ENCODE measurements at regions not wholly inside any gene's neighbourhood (a gene's known extent, or its start where the extent isn't known, plus 50 kb on each side); places are given as distances from the start of the nearest gene placed in this dataset.
"Not testable (repeated sequence)": the region's sequence is repeated elsewhere in the genome, so short reads cannot be mapped to it uniquely, and the experiment has no call there.

DNA sequence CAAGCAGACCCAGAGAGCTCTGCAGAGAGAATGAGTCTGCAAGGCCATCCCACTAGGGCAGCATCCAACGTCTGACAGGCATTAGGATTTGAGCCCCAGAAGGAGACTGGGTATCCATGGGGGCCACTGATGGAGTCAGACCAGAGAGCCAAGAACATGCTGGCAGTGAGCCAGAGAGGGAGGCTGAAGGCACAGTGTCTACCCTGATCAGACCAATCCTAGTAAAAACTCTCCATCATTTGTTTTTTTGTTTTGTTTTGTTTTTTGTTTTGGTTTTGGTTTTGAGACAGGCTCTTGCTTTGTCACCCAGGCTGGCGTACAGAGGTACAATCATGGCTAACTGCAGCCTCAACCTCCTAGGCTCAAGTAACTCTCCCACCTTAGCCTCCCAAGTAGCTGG is 133.1 kb upstream of the LYZL2 start:
- peak; percentile 17 for DNase-seq

DNA sequence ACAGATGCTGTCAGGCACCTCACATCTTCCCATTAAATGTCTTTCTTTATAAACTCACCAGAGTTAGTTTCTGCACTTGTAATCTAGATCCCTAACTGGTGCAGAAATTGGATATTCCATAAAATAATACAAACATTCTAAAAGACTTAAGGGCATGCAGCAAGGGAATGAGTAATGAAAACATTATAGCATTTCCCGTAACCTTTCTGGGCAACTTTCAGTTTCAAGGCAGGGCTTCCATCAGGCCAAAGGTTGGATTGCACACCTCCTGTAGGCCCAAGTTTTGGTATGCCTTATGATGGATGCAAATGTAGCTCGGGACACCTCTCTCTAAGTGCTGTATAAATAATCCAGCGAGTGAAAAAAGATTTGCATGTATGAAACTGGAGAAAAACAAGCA is 129.9 kb upstream of the LYZL2 start:
- DNase-seq = no peak

DNA sequence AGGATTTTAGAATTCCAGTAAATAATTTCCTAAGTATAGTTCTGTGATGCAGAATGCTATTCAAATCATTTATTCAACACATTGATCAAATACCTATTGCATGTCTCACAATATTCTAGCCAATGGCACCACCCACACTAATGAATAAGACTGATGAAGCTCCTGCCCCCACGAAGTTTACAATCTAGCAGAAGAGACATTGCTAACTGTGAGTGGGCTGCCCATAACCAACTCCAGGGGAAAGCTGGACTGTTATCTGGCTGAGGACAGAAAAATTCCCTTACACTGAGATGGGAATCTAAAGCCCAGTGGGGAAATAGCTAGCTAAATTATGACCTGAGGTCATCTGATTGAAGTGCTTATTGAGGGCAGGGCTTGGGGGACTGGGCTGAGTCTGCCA is 128.8 kb upstream of the LYZL2 start:
- DNase-seq = no peak

DNA sequence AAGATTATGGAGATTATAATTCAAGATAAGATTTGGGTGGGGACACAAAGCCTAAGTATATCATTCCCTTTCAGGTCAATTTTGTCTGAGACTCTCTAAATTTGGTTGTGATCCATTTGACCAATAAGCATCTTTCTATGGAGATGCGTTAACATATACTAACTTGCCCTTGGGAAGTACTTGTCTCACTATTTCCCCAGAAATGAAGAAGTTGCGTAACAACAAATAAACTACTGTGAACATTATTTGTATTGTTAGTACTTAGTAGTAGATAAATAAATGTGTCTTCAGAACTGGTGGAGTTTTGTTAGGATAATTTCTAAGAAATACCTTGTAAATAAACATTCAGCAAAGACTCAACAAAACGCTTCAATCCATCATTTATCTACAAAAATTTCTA is 127.3 kb upstream of the LYZL2 start:
- no peak for DNase-seq

DNA sequence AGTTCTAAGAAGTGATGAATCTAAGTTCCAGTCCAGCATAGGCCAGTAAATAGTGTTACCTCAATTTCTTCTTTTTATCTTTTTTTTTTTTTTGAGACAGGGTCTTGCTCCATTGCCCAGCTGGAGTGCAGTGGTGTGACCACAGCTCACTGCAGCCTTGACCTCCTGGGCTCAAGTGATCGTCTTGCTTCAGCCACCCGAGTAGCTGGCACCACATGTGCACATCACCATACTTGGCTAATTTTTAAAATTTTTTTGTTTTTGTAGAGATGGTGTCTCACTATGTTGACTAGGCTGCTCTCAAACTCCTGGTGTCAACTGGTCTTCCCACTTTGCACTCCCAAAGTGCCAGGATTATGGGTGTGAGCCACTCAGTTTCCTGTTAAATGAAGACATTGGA is 126.6 kb upstream of the LYZL2 start:
- DNase-seq = no peak

DNA sequence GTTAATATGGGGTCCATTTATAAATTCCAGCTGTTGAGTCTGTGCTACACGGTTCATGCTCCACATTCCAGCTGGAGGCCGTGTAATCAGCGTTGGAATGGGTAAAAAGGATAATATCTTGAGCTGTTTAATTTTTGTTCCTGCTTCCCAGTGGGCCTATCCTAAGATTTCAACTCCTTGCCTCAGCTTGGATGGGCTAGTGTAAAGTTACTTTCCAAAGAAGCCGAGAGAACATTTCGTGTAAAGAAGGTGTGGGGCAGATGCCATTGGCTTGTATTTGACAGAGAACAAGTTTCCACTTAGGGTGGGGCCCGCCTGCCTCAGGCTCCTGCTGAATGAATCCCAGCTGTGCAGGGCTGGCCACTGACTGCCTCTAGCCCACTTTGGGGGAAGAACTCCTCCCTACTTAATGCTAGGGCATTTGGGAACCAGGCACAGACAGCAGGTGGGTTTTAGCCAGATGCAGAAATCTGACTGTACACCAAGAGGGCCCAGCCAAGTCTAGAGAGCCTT is 125.9 kb upstream of the LYZL2 start:
- no peak for DNase-seq

DNA sequence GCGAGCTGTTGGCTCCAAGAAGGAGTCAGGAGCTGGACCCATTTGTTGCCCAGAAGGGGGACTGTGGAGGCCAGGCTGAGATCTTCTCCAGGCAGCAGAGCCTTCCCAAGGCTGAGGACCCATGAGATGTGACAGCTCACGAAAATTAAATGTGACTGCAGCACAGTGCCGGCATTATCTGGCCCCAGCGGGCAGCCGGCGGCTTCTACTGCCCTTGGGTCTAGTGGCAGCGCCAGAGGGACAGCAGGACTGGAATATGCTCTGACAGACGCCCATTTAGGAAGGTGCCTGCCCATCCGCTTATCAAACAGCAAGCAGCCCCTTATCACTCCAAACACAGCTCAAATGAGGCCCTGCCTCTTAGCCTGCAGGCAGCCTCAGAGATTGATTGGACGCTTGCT is 122.9 kb upstream of the LYZL2 start:
- DNase-seq = no peak

DNA sequence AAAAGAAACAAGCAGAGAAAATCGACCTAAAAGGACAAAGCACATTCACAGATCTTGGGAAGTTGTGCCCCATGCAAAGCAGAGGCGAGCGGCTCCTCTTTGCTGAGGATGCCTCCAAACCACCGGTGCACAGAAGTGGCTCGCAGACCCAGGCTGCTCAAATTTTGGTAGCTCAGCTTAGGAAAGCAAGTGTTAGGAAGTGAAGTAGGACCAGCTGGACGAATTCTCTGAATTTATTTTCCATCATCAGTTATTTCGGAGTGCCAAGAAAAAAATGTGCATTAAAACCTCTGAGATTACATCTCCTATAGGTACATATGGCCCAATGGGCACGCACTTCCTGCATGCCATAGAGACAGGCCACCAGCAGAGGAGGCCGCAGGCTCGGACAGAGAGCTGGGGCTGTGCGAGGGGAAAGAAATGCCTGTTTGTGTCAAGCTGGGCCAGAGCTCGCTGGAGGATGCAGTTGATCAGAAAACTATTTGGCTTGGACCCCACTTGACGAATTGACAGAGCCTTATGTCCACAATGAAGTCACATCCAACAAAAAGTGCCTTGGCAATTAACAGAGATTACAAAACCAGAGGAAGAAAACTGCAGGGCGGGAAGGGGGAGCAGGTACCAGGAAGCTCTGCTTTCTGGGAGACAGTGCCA is 122.3 kb upstream of the LYZL2 start:
- DNase-seq = peak; percentile 76

DNA sequence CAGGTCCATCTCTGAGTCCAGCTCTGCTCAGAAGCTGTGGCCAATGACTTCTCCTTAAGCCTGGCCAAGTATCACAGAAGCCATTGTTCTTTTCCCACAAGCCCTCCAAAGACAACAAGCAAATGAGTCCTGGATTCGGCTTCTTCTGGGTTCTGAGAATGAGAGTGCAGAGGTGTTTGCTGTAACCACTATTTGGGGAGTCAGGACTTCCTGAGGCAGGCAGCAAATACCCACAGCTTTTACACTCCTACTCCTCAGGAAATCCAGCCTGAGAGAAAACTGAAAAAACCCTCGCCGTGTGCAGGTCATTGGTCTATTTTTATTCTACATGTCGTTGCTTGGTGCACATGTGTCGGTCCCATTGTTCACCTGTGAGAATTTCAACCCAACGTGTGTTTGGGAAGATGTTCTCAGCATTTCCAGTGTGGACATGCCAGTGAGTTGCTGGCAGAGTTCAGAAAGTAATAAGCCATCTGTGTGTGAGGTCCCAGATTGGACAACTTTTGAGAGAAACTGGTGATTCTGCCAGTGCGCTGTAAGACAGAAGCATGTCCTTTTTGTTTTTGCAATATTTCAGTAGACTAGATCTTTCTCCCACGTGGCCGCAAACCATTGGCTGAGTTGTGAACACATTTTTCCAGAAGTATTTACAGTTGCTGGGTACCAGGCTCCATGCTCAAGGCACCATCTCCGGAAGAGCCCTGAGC is 121.6 kb upstream of the LYZL2 start:
- no peak for DNase-seq

DNA sequence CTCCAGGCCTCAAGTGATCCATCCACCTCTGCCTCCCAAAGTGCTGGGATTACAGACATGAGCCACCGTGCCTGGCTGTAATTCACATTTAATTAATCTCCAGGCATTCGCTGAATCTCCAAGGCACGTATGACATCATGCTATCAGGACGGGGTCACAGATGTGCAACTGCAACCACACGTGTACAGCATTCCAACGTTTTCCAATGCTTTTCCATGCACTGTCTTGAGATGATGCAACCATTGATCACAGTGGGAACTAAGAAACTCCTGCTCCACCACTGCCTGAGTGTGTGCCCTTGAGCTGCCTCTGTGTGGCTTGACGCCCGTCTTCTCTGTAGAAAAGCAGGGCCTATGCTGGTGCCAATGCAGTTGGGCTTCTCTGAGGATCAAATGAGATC is 119.8 kb upstream of the LYZL2 start:
- no peak for DNase-seq

DNA sequence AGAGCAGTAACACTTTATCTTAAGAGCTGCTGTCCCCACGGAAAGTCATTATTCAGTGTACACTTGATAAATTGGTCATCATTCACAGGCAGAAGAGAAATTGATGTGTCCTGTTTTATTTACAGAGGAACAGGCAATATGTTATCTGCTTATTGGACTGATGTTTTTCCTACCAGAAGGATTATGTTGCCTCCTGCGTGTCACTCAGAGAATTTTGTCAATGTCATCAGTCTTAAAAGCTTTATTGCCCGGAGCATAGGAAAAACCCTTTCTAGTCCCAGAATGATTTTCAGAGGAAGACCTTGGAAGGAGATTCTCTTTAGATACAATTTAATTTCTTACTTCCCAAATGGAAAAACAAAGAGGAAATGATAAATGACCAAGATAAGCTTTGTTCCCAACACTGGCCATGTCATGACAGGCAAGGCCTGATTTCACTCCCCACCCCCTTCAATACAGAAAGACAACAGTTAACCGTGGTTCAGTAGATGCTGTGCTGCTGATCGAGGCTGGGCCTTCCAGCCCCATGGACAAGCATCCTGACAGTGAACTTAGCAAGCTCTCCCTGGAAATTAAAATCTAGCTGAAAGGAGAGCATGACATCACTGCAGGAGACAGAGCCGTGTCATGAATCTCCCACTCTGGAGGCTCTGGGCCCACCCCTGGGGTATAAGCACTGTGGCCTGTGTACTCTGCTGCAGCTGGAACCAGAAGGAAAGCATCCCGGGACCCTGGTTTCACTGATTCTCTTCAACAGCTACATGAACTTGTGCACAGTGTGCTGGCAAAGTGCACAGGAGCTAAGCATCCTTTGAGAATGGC is 118.8 kb upstream of the LYZL2 start:
- no peak for DNase-seq

DNA sequence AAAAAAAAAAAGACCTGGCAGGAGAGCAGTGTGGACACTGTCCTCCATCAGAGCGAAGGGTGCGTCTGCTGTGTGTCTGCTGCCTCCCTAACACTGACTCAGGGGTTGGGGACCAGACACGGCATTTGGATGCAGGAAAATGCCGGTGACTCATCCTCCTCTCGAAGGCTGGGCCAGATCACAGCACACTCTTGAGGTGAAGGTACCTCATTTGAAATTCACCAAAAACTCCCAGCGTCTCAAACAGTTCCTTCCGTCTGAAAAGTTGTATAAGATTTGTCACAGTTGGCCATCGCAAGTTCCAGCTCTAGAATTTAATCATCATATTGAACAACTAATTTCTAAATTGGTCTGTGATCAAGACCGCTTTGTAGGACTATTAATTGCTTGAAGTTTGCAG is 118.1 kb upstream of the LYZL2 start:
- no peak for DNase-seq

DNA sequence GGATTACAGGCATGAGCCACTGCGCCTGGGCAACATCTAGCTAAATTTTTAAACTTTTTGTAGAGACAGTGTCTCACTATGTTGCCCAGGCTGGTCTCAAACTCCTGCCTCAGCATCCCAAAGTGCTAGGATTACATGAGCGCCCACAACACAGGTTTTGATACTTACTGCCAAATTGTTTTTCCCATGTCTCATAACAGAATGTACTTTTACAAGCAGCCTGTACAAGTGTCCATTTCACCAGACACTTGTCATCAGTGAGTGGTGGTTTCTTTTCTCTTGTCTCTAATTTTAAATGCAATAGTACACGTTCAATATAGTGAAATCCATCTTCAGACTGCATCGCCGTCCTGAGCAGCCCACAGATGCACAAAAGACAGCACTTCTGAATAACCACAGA is 116.4 kb upstream of the LYZL2 start:
- DNase-seq = no peak

DNA sequence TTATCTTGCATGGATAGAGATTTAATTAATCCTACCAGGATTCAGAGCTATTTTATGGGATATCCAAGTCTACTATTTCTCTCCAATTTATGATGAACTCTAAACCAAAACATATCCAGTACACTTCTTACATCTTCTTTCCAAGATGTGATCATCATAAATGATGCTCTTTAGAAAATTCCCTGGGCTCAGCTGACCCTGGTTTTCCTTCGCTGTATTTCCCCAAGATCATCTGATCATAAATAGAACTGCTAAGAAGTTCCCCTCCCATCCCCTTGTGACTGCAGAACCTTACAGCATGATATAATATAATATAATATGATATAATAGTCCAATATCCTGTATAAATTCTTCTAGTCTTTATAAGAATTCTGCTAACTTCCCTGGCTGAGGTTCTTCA is 114.6 kb upstream of the LYZL2 start:
- no peak for DNase-seq

DNA sequence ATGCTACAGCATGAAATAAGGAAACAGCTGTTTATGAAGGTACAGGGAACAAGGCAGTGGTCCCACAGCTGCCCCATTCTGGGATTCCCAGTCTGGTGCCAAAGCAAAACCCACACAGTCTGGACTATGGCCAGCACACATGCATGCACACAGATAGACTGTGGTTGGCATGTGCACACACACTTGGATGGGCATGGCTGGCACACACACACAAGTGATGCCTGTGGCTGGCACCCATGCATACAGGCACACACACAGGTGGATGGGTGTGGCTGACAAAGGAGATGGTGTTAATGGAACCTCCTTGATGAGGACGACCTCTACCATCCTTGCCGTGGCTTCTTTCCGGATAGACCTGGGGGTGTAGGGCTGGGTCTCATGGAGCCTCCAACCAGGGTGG is 114.0 kb upstream of the LYZL2 start:
- DNase-seq = no peak

DNA sequence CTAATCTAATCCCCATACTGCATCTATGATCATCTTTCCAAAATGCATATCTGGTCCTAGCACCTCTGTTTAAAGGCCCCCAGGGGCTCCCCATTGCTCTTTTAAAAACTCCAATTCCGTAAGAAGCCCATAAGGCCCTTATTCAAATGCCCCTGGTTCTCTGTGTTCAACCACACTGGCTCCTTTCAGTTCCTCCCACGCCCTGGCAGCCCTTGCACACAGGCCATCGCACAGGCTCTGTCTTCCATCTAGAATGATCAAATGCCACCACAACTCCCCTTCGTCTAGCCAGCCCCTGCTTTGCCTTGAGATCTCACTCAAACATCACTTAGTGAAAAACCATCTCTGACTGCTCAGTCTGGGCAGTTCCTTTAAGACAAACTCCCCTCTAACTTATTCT is 112.9 kb upstream of the LYZL2 start:
- DNase-seq = no peak

DNA sequence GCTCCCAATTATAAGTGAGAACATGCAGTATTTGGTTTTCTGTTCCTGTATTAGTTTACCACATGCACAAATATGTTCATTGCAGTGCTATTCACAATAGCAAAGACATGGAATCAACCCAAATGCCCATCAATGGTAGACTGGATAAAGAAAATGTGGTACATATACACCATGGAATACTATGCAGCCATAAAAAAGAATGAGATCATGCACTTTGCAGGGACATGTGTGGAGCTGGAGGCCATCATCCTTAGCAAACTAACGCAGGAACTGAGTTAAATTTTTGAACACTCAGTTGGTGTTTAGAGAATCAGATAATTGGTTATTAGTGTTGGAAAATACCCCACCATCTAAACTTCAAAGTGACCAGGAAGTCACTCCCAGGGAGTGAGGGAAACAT is 111.2 kb upstream of the LYZL2 start:
- not testable (repeated sequence) for DNase-seq

DNA sequence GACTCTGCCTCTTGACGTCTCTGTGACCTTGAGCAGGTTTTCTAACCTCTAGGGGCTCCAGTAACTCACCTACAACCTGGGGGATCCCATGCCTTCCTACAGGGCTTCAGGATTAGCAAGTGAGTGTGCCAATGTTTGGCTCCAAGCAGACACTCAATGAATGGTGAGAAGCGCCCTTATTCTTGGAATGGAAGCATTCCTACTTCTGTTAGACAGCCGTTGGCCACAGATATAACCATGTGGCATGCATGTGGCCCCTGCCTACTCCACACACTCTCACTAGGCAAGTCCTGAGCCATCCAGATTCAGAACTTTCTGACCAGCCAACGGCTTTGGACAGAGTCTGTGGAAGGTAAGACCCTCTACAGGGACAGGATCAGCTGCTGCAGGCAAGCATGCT is 108.9 kb upstream of the LYZL2 start:
- DNase-seq = no peak

DNA sequence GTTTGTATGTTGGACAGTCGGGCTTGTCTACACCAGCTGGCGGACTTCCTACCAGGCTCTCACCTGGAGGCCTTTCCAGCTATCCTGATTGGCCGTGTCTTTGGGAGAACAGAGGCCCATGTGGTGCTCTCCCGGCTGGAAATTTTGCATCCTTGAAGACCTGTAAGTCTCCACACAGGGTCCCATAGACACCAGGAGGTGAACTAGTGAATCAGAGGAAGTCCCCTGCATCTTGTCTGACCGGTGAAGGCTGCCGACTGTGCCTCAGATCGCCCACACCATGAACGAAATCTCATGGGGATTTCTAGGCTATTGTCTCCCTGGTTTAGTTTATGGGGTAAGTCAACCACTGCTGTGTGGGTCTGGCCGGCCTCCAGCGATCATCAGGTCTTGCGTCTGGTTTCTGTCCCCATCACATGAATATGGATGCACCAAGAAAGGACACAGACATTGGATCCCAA is 108.4 kb upstream of the LYZL2 start:
- DNase-seq = no peak

DNA sequence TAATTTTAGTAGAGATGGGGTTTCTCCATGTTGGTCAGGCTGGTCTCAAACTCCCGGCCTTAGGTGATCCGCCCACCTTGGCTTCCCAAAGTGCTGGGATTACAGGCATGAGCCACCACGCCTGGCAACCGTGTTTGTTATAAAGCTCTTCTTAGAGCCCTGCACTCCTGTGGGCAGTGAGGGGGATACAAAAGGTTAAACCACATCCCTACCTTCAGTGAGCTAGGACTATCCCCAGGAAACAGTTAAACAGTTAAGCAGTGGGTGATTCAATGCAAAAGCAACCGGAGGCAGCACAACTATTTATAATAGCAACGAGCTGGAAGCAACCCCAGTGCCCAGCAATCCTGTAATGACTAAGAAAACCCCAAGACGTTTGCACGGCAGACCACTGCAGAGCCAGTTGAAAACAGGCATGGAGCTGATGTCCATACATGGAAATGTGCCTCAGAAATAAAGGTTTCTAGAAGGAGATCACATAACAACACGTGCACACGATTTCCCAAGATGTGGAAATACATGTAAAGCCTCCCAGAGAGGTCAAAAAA is 107.2 kb upstream of the LYZL2 start:
- no peak for DNase-seq

DNA sequence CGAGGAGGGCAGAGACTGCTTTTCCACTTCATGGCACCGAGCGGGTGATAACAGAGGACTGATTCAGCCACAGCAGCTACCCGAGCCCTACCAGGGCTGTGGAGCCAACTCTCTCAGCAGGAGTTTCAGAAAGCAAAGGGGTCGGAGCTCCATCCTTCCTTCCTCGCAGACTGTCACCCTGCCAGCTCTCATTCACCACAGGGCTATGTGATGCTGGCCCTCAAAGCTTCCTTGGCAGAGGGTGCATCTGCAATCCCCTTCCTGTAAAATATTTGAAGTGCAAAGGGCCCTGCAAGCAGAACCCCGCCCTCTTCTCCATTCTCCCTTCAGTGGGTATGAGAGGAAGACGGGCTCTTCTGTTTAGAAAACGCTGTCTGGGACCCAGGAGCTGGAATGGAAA is 105.3 kb upstream of the LYZL2 start:
- DNase-seq = no peak

DNA sequence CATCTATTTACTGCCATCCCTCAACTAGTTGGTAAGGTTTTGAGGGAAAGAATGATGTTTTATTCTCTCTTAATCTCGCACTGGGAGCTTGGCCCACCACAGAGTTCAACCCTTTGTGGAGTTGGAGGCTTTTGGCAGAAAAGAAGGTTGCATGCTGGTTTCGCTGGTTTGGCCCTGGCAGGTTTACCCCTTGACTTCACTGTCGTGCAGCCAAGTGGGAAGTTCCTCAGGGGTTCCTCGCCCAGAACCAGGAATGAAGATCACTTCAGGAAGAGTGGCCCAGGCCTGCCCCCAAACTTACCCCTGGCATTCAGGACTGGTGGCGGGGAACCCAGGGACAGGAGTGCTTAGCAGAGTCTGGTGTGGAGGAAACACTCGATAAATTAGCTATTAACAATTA is 103.1 kb upstream of the LYZL2 start:
- DNase-seq = no peak

DNA sequence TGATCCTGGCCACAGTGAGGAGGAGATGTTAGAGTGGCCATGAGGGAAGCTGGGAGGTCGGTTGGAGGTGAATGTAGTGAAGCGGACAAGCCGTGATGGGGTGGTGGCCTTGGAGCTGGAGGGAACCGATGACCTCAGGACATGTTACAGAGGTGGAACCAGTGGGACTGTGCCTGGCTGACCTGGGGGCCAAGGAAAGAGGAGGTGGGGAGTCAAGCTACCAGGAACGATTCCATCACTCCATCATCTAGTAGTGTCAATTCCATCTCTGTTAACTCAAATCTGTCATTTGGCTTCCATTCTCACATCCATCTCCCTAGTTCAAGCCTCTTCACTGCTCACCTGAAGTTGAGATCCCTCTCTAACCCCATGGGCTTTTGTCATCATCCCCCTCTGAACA is 102.4 kb upstream of the LYZL2 start:
- no peak for DNase-seq

DNA sequence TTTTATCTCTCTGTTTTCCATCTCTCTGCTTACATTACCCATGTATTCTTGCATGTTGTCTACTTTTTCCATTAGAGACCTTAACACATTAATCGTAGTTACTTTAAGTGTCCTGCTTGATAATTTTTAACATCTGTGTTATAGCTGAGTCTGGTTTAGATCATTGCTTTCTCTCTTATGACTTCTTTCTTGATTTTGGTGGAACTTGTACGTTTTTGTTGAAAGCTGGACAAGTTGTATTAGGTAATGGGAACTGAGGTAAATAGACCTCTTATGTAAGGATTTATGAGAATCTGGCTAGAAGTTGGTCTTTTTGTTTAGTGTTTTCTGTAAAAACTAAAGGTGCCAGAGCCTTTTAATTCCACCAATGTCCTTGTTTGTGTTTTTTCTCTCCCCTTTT is 100.8 kb upstream of the LYZL2 start:
- DNase-seq = no peak
